ENCODE measurements at regions not wholly inside any gene's neighbourhood (a gene's known extent, or its start where the extent isn't known, plus 50 kb on each side); places are given as distances from the start of the nearest gene placed in this dataset.

DNA sequence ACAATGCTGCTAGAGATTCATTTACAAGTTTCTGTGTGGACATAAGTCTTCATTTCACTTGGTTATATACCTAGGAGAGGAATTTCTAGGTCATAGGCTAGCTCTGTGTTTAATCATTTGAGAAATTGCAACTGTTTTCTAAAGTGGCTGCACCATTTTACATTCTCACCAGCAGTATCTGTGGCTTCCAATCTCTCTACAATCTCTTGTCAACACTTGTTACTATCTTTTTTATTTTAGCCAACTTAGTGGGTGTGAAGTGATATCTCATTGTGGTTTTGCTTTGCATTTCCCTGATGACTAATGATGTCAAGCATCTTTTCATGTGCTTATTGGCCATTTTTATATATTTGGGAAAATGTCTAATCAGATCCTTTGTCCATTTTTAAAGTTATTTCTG, 53.0 kb upstream of the DRGX start:
- TF ChIP-seq EZH2phosphoT487 (IDR thresholded peaks at IDR 0.05; ENCODE audit: insufficient read depth, low read depth) (no peak), EZH2 (IDR thresholded peaks at IDR 0.05; ENCODE audit: insufficient read depth, poor library complexity, severe bottlenecking) (no peak)

Data from GM23248 (cell line).